ENCODE measurements at regions not wholly inside any gene's neighbourhood (a gene's known extent, or its start where the extent isn't known, plus 50 kb on each side); places are given as distances from the start of the nearest gene placed in this dataset. TPM values are rescaled to one million over a fixed set of nuclear protein-coding genes. Genes with fewer than 3 reads are reported as not detected.

Small RNA genes in the stretch of these regions (small RNA-seq; reads per million reads assigned to genes)
- not detected for gene AL133271.1
- not detected for gene RF00019
